T47D (cell line): ENCODE measurements at regions not wholly inside any gene's neighbourhood (a gene's known extent, or its start where the extent isn't known, plus 50 kb on each side); places are given as distances from the start of the nearest gene placed in this dataset.

Experiments
- DNase-seq, 2 experiments: peaks; one replicate each; pipeline versions ENCODE4 v3.0.0 to v3.0.0-alpha.2; 2011 to 2012; ENCODE audit warnings: low read depth in 1 of 2, low spot score in 1 of 2
- JUND ChIP-seq: IDR thresholded peaks from 2 replicates; pipeline ENCODE4 v1.6.1; 2012; ENCODE audit warnings: low read depth
- in situ Hi-C: cut with HindIII; loops from 2 replicates; pipeline ENCODE4 v1.10.0; 2016; ENCODE audit warnings: low sequenced_read_pairs, low pct_unique_long_range_greater_than_20kb

GRCh38 chr10:76764177-76764576 is 873.4 kb downstream of the KCNMA1 start:
- no peak for TF ChIP-seq JUND
- DNase-seq: no peak
- in situ Hi-C loops: no loop called here

- in situ Hi-C loops: no loop called here
- TF ChIP-seq JUND: no peak
- DNase-seq: no peak
These were observed 874.2 kb downstream of the KCNMA1 start for GRCh38 chr10:76763376-76763775.

- no peak for TF ChIP-seq JUND
- in situ Hi-C loops: no loop called here
- peak in 1 of 2 experiments; percentile 7 for DNase-seq
These were observed 877.9 kb downstream of the KCNMA1 start for GRCh38 chr10:76759681-76760080.

GRCh38 chr10:76743169-76743568 is 894.4 kb downstream of the KCNMA1 start:
- DNase-seq: no peak
- TF ChIP-seq JUND: no peak
- in situ Hi-C loops: no loop called here

GRCh38 chr10:76740514-76740913 is 897.1 kb downstream of the KCNMA1 start:
- no peak for TF ChIP-seq JUND

GRCh38 chr10:76738991-76739390 is 898.6 kb downstream of the KCNMA1 start:
- in situ Hi-C loops: no loop called here
- no peak for DNase-seq
- no peak for TF ChIP-seq JUND

More at GRCh38 chr10:76740514-76740913, 897.1 kb downstream of the KCNMA1 start:
- DNase-seq: no peak
- in situ Hi-C loops: no loop called here

- in situ Hi-C loops: no loop called here
- no peak for TF ChIP-seq JUND
- DNase-seq: no peak
These were observed 900.6 kb downstream of the KCNMA1 start for GRCh38 chr10:76736815-76737618.

GRCh38 chr10:76736392-76736791 is 901.2 kb downstream of the KCNMA1 start:
- in situ Hi-C loops: no loop called here
- TF ChIP-seq JUND: no peak
- no peak for DNase-seq

- in situ Hi-C loops: no loop called here
- DNase-seq: no peak
These were observed 901.7 kb downstream of the KCNMA1 start for GRCh38 chr10:76735866-76736265.

GRCh38 chr10:76733441-76733936 is 904.1 kb downstream of the KCNMA1 start:
- TF ChIP-seq JUND: no peak
- in situ Hi-C loops: no loop called here
- DNase-seq: no peak

More at GRCh38 chr10:76735866-76736265, 901.7 kb downstream of the KCNMA1 start:
- TF ChIP-seq JUND: no peak

- no peak for DNase-seq
- in situ Hi-C loops: no loop called here
- no peak for TF ChIP-seq JUND
These were observed 905.3 kb downstream of the KCNMA1 start for GRCh38 chr10:76732306-76732705.

GRCh38 chr10:76729841-76730487 is 907.6 kb downstream of the KCNMA1 start:
- TF ChIP-seq JUND: no peak
- no peak for DNase-seq
- in situ Hi-C loops: no loop called here

- in situ Hi-C loops: no loop called here
- no peak for DNase-seq
- no peak for TF ChIP-seq JUND
These were observed 908.3 kb downstream of the KCNMA1 start for GRCh38 chr10:76729346-76729745.
